NCI-H1436 treated with DMSO at 0.1 percent for 48 hours (cell line): ENCODE measurements at regions not wholly inside any gene's neighbourhood (a gene's known extent, or its start where the extent isn't known, plus 50 kb on each side); places are given as distances from the start of the nearest gene placed in this dataset.

Source experiments
- DNase-seq: peaks from one replicate; lab custom pipeline; 2025; lab: John Stamatoyannopoulos, UW

DNA sequence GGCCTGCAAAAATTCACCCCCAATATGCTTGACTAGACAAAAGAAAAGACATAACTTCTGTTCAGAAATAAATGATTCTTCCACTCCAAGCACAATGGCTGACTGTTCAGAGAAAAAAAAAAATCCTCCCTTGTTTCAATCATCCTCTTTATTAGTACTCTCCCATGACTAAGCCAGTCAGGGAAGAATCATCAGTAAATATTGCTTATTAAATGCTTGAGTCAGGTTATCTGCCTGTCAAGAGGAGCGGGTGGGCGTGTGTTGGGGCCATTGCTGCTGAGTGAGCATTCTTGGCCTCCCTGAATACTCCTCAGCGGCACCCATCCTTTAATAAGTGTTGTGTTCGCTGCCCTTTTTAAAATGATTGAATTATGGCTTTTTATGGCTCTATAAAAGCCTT is 1334.8 kb upstream of the CELF4 start:
- no peak for DNase-seq

GRCh38 chr18:38900031-38900430 is 1334.4 kb upstream of the CELF4 start:
- DNase-seq: no peak

DNA sequence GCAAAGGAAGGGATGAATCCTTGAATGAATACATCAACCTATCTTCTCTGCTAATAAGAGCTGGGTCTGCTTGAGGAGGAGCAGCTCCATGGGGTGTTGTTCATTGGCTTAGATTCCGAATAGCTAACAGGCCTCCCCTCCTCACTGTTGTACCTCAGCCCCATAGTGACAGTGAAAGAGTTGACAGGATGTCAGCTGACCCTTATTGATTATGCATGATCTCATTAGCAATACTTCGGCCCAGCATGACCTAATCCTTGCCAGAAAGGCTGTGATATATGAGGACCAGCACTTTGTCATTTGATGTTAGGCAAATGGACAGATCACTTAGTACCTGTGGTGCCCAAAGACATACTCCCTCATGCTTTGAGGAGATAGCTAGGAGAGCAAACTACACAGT is 1333.7 kb upstream of the CELF4 start:
- no peak for DNase-seq

DNA sequence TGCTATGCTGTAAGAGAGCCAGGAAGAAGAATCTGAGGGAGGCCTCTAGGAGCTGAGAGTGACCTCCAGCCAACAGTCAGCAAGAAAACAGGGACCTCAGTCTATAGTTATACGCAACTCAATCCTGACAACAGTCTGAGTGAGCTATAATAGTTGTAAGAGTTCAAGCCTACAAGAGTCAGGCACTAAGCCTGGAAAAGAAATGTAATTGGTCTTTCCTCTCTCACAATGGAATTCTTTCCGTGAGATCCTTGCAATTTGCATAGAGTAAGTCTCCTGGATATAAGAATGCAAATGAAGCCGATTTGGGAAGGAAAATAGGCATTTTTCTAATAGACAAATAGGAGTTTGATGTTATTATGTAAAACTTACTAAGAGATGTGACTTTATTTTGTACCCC is 1332.6 kb upstream of the CELF4 start:
- DNase-seq: no peak

DNA sequence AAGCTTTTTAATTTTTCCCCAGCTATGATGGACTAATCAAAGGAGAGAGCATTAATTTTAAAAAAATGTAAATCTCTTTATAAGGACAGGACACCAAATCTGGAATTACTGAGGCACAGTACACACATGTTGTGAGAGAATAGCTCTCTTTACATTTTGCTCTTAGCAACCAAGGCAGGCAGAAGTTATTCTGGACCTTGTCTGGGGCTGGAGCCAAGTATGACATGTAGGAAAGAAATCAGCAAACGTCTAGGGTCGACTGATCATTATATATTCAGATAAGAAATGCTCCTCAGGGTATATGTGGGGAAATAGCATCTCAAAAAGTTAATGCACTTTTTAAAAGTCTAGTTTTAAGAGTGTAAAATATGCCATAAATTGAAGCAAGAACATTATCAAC is 1330.0 kb upstream of the CELF4 start:
- no peak for DNase-seq

DNA sequence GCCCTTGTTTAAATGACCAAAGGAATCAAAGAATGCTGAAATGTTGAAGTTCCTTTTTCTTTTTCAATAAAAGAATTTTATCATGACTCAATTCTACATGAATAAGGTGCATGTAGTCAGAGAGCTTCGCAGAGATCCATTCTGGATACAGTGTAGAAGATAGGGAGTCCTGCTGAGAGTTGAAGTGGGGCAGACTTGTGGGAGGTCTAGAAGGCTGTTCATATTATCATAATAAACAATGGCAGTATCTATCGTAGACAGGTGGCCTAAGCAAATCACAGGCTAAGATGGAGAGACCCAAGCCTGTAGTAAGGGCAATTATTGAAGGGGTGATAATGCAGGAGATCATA is 1322.0 kb upstream of the CELF4 start:
- DNase-seq: no peak

DNA sequence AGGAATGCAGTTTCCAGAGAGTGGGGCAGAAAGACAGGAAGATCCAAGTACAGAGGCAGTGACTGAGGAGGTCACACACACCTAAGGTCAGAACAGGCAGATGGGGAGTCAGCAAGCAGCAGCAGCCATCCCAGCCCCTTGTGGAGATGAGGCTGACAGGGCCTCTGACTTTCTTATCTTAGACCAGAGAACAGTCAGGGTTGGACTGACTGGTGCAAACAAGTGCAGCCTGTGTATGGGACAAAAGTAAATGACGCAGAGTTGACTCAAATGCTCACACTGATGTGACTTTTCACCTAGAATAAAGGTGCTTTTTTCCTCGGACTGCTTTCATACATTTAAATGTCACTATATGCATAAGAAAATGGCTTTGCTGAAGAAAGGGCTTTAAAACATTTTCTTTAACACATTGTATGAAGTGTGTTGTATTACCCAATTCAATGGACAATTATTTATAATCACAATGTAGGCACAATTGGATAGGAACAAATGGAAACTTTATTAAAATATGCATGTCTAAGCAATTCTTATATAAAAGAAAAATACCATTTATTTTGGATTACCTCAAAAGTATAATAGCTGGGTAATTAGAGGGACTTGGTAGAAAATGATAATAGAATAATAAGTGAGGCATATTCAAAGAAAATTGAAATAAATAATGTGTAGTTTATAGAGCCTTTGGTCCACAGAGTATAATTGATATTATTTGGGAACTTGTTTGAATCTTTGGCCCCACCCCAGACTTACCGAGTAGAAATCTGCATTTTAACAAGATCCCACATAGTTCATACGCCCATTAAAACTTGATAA is 1321.5 kb upstream of the CELF4 start:
- no peak for DNase-seq

DNA sequence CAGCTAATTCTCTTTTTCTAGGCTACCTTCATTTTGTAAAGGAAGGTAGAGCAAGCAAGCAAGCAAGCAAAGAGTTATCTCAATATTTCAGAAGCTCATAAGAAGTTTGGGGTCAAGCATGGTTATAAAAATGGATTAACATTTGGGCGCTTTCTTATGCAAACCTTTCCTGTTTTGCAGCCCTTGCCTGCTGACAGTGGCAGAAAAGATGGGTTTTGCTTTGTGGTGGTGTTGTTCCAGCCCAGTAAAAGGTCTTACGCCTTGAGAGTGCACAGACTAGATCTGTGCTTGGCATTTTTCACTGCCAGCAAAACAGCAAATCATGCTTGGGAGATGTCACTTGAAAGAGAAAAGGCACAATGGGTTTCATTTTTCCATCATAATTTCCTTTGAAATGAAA is 1320.6 kb upstream of the CELF4 start:
- DNase-seq: no peak

DNA sequence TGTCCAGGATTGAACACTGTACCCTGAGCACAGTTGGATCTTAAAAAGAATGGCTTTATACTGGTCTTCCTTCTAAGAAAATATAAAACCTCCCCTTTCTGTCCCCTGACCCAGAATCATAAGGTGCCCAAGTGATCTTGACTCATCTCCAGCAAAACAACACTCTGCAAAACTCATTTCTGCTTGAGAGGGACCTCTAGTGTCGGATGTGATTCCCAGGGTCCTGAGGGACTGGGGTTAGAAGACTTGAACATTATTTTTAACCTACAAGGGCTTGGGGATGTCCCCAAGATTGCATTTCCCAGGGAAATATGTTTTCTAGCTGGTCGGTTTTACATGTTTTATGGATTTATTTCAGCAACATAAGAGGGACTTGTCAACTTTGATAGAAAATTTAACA is 1318.5 kb upstream of the CELF4 start:
- no peak for DNase-seq

GRCh38 chr18:38883111-38883510 is 1317.5 kb upstream of the CELF4 start:
- DNase-seq: no peak

DNA sequence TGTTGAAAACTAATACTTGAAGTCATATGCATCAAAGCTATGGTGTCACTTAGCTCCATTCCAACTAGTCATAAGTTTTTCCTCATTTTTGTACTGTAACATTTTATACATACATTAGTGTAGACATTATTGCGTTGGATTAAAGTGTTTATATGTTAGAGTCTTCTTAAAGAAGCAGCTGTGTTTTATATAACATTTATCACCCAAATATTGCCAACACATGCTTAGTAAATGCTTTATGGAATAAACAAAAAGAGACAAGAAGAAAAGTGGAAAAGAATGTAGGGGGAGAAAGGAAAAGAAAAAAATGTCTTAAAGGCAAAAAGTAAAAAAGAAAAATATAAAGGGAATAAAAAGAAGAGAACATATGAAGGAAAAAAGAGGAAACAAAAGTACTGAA is 1314.3 kb upstream of the CELF4 start:
- DNase-seq: no peak

- no peak for DNase-seq
Measured at GRCh38 chr18:38872342-38872741, 1306.7 kb upstream of the CELF4 start.

GRCh38 chr18:38868757-38869156 is 1303.2 kb upstream of the CELF4 start:
- no peak for DNase-seq

- DNase-seq: no peak
Measured at GRCh38 chr18:38867680-38868079, 1302.1 kb upstream of the CELF4 start.

DNA sequence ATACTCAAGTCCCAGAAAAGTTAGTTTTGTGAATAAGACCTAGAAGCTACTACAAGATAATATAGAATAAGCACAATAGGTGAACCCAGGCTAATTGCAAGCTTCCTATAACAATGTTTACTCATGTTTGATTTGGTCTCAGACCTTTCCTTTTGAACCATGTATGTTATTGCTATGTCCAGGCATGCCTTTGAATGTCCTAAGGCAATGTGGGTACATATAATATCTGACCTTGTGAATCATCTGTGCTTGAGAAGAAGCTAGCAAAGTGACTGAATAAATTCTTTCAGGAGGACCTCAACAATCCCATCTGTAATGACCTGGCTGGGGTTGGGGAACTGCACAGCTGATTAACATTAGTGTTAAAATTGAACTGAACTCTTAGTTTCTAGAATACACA is 1285.9 kb upstream of the CELF4 start:
- DNase-seq: no peak

- DNase-seq: no peak
Measured at GRCh38 chr18:38847326-38847725, 1281.7 kb upstream of the CELF4 start.

DNA sequence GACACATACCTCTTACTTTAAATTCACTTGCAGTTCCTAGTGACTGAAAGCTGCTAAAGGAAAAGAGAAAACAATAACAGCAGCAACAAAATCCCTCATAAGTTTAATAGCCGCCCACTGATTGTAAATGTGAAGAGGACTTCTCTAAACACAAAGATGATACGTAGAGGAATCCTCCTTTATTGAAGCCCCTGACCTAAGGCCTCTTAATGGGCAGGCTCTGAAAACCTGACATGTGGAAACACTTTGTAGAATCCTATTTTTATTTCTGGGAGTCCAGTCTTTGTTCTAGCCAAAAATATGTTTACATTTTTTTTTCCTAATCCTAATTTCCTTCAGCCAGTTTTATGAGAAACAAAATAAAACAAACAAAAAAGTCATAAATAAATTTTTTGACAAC is 1277.7 kb upstream of the CELF4 start:
- no peak for DNase-seq

DNA sequence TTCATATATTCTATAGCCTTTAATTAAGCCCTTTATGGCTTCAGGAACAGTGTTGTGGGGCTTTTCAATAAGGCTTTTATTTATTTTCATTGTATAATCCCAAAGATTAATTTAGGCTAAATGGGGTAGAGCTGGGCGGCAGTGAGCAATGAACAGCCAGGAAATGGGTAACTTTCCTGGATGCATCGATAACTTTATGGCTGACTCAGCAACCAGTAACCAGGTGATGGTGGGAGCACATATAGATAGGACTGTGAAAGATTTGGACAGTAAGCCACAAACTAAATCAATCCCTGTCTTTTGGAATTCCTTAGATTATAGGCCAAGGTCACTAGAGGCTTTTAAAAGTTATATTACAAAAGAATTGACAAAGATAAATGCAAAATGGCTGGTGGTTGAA is 1260.6 kb upstream of the CELF4 start:
- no peak for DNase-seq

DNA sequence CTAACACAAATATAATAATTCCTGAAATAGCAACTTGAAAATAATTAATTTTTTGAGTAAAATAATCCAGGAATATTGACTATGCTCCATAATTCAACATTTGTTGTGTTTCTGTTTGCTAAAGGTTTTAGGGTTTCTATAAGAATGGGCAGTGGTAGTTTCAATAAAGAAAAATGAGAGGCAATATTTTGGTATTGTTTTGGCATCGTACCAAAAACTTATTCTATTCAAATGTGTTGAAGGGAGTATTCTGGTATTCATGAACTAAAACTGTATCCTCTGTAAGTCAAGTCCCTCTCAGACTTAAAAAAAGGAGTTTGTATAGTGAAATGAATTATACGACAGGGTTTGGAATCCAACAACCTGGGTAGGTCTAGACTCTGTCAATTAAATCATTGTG is 1245.6 kb upstream of the CELF4 start:
- no peak for DNase-seq

DNA sequence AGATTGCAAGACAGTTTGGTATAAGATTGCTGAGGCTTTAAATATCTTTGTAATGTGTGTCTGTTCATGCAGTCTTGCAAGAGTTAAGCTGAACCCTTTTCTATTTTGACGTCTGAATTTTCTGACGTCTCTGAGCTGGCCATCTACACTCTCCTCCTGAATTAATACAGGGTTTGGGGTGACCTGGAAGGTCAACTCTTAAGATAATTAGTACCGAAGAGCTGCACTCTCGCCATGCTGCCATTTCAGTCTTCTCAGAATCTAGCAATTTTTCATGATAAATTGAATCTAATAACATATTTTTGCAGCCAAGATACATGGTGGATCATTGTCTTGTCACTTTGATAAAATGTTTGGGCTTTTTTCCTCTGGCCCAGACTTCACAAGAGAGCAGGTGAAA is 1245.2 kb upstream of the CELF4 start:
- DNase-seq: no peak

DNA sequence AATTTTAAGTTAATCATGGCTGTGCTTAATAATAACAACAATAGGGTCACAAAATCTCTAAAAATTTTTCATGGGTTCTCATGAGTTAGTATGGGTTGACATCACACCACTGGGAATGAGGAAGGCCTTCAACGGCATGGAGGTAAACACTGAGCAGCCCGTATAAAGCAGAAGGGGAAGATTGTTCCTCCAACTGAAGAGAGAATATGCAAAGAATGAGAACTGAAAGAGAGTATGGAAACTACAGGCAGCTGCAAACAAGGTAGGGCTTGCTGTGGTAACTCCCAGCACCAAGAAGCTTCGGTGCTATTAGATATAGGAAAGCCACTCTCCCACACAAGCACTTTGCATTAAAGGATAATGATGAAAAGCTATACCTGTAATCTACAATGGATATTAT is 1242.3 kb upstream of the CELF4 start:
- DNase-seq: no peak

- DNase-seq: no peak
Measured at GRCh38 chr18:38805256-38805655, 1239.7 kb upstream of the CELF4 start.

GRCh38 chr18:38801640-38802039 is 1236.0 kb upstream of the CELF4 start:
- no peak for DNase-seq

- no peak for DNase-seq
Measured at GRCh38 chr18:38796762-38797161, 1231.2 kb upstream of the CELF4 start.

DNA sequence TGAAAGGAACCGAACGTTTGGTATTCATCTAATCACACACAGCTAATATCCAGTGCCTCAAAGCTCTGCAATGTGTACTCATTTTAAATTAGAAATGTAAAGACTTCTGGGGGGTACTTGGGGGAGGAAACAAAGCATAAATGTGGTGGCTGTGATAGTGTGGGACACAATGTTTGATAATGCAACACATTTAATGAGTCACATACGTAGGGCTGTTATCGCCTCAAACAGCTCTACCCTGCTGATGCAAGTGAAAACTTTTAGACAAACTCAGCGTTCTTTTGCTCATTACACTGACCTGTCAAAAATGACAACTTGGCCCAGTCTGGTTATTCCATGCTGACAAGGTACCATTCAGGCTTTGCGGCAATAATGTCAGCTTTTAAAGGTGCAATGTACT is 1227.1 kb upstream of the CELF4 start:
- no peak for DNase-seq
